ENCODE measurements at regions not wholly inside any gene's neighbourhood (a gene's known extent, or its start where the extent isn't known, plus 50 kb on each side); places are given as distances from the start of the nearest gene placed in this dataset.

- DNase-seq = no peak
Observed at GRCh38 chr14:101151226-101151926, 247.9 kb upstream of the RTL1 start.

GRCh38 chr14:101151927-101152305 is 248.4 kb upstream of the RTL1 start:
- no peak for DNase-seq

- no peak for DNase-seq
Observed at GRCh38 chr14:101152855-101153254, 249.3 kb upstream of the RTL1 start.

- DNase-seq = no peak
Observed at GRCh38 chr14:101153691-101154090, 250.2 kb upstream of the RTL1 start.

- DNase-seq = no peak
Observed at GRCh38 chr14:101155575-101155974, 252.1 kb upstream of the RTL1 start.

- DNase-seq = no peak
Observed at GRCh38 chr14:101167428-101167827, 263.9 kb upstream of the RTL1 start.

GRCh38 chr14:101169267-101169666 is 265.7 kb upstream of the RTL1 start:
- DNase-seq = no peak

- DNase-seq = no peak
Observed at GRCh38 chr14:101171650-101172049, 268.1 kb upstream of the RTL1 start.

GRCh38 chr14:101173698-101174521 is 270.4 kb upstream of the RTL1 start:
- peak; percentile 41 for DNase-seq

- peak; percentile 94 for DNase-seq
Observed at GRCh38 chr14:101174522-101174838, 271.0 kb upstream of the RTL1 start.

- DNase-seq = peak; percentile 91
Observed at GRCh38 chr14:101174980-101175606, 271.6 kb upstream of the RTL1 start.

GRCh38 chr14:101175731-101176534 is 272.4 kb upstream of the RTL1 start:
- peak; percentile 33 for DNase-seq

GRCh38 chr14:101176535-101177205 is 273.1 kb upstream of the RTL1 start:
- peak; percentile 23 for DNase-seq

- DNase-seq = no peak
Observed at GRCh38 chr14:101177301-101177971, 273.9 kb upstream of the RTL1 start.

GRCh38 chr14:101178184-101179072 is 274.9 kb upstream of the RTL1 start:
- DNase-seq = no peak

GRCh38 chr14:101179691-101180211 is 276.2 kb upstream of the RTL1 start:
- no peak for DNase-seq

GRCh38 chr14:101181446-101182313 is 278.2 kb upstream of the RTL1 start:
- no peak for DNase-seq

GRCh38 chr14:101182476-101182875 is 279.0 kb upstream of the RTL1 start:
- no peak for DNase-seq

- no peak for DNase-seq
Observed at GRCh38 chr14:101183376-101184103, 280.0 kb upstream of the RTL1 start.

Measured in NCI-H1092 treated with DMSO at 0.1 percent for 48 hours (cell line).